Amniotic epithelial cell (primary cell): ENCODE measurements at regions not wholly inside any gene's neighbourhood (a gene's known extent, or its start where the extent isn't known, plus 50 kb on each side); places are given as distances from the start of the nearest gene placed in this dataset.

Experiments
- DNase-seq: peaks from one replicate; pipeline ENCODE4 v3.0.0-alpha.2; 2010; ENCODE audit warnings: low read depth

- DNase-seq: no peak
Measured at GRCh38 chr9:129382281-129383018, 204.4 kb upstream of the IER5L start.

GRCh38 chr9:129381481-129381957, 203.5 kb upstream of the IER5L start:
- DNase-seq: no peak

GRCh38 chr9:129380961-129381401, 202.9 kb upstream of the IER5L start:
- no peak for DNase-seq

- no peak for DNase-seq
Measured at GRCh38 chr9:129379886-129380285, 201.8 kb upstream of the IER5L start.

GRCh38 chr9:129379181-129379836, 201.2 kb upstream of the IER5L start:
- DNase-seq: no peak

GRCh38 chr9:129377931-129378661, 200.0 kb upstream of the IER5L start:
- DNase-seq: no peak

GRCh38 chr9:129377181-129377580, 199.1 kb upstream of the IER5L start:
- no peak for DNase-seq

- DNase-seq: no peak
Measured at GRCh38 chr9:129375845-129376244, 197.8 kb upstream of the IER5L start.

GRCh38 chr9:129374651-129375050, 196.6 kb upstream of the IER5L start:
- no peak for DNase-seq

- no peak for DNase-seq
Measured at GRCh38 chr9:129374231-129374630, 196.2 kb upstream of the IER5L start.

GRCh38 chr9:129373361-129373760, 195.3 kb upstream of the IER5L start:
- DNase-seq: no peak

- no peak for DNase-seq
Measured at GRCh38 chr9:129370770-129371169, 192.7 kb upstream of the IER5L start.

GRCh38 chr9:129368444-129368978, 190.4 kb upstream of the IER5L start:
- DNase-seq: no peak

- no peak for DNase-seq
Measured at GRCh38 chr9:129367287-129367686, 189.2 kb upstream of the IER5L start.

GRCh38 chr9:129365196-129365595, 187.1 kb upstream of the IER5L start:
- DNase-seq: no peak

GRCh38 chr9:129363216-129363873, 185.3 kb upstream of the IER5L start:
- no peak for DNase-seq

- DNase-seq: no peak
Measured at GRCh38 chr9:129362287-129363000, 184.4 kb upstream of the IER5L start.

- DNase-seq: no peak
Measured at GRCh38 chr9:129361196-129361595, 183.1 kb upstream of the IER5L start.

GRCh38 chr9:129359916-129360536, 182.0 kb upstream of the IER5L start:
- no peak for DNase-seq

GRCh38 chr9:129359162-129359811, 181.2 kb upstream of the IER5L start:
- DNase-seq: no peak
